Stimulated activated naive CD8-positive, alpha-beta T cell treated with anti-CD3 and anti-CD28 coated beads, Interleukin-15, Interleukin-2, amounts not matched to agents 100 U/mL and 50 U/mL, for 24 hours (primary cell): ENCODE measurements at regions not wholly inside any gene's neighbourhood (a gene's known extent, or its start where the extent isn't known, plus 50 kb on each side); places are given as distances from the start of the nearest gene placed in this dataset.

ENCODE experiments used
- ATAC-seq: fragments of 150-1000 bp; cut with Tn5 transposase; one replicate; pipeline ENCODE4 v1.10.0; 2021
- DNase-seq: peaks from one replicate; pipeline ENCODE4 v3.0.0; 2021

GRCh38 chr7:47663851-47664250, 81.9 kb upstream of the TNS3 start:
- DNase-seq (no peak), ATAC-seq (no peak)

DNA sequence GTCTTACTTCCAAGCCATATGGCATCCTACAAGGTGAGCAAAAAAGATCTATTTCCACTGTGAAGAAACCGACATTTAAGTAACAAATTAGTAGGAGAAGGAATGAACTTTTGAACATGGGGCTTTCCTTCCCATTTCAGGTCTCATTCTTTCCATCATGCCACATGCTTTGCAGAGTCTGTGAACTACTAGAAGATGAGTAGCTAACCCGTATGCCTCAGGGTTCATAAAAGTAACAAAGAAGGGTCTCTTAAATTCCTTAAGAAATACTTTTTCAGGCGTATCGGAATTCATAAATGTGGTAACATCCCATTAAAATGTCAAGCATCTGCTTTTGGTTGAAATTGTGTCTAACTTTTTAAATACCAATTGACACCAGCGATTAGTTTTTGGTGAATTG, 81.3 kb upstream of the TNS3 start:
- no peak for DNase-seq
- no peak for ATAC-seq

- DNase-seq, result no peak
- ATAC-seq, result no peak
Observed at GRCh38 chr7:47661051-47661714, 79.3 kb upstream of the TNS3 start.

DNA sequence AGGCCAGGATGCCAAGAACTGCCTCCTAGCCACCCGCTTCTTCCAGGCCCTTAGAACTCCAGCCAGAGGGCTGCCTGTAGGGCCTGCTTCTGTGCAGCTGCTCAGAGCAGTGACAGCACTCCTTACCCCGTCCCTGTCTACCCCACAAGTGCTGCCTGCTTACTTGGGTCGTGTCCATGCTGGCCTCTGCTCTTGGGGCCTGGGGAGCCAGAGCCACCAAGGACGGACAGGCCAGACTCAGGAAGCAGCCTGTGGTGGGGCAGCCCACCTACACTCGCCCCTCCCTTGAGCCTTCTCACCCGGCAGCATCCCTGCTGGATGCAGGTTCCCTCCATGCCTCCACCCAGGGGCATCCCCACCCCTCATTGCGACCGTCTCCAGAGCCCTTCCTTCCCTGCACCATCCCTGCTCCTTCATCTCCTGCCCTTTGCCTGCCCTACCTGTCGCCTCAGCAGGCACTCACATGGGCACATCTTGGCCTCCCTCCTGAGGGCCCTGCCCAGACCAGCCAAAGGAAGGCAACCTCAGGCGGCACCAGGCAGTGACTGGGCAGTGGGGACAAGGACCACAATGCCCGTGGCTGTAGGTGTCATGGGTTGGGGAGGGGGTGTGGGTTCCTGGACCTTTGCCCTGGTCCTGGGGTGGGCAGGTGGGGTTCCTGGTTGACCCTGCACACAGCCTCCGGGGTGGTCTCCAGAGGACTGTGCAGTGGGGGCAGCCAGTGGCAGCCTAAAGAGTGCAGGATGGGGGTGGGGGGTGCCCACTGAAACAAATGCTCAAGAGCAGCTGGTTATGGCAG, 78.0 kb upstream of the TNS3 start:
- ATAC-seq, result no peak
- DNase-seq, result no peak

DNA sequence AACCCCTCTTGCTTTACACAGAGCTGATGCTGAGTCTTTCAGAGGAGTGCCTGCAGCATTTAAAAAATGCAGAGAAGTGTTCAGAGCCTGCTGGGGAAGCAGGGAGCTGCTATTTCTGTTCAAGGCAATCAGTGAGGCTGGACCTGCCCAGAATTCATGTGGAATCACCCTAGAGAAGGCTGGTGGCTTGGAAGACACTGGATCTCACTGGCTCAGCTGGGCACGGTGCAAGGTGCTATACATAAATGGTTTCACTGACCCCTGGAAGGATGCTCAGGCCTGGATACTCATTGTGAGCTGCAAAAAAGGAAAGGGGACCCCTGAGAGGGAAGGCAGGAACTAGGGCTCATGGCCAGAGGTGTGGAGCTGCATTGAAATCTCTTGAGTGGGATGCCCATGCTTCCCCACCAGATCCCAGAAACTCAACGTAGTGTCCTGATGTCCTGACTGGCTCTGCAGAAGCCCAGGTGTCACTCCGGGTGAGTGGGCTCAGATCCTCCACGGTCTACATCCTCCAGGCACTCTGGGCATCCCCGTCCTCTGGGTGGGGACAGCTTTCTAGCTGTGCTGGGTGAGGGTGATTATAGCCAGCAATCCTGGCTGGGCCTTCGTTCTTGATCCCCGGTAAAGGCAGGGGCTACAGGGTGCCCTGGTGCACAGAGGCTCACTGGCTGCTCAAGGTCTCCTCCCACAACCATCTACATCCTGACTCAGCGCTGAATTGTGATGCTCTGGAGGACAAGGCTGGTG, 77.2 kb upstream of the TNS3 start:
- no peak for DNase-seq
- ATAC-seq, result no peak

DNA sequence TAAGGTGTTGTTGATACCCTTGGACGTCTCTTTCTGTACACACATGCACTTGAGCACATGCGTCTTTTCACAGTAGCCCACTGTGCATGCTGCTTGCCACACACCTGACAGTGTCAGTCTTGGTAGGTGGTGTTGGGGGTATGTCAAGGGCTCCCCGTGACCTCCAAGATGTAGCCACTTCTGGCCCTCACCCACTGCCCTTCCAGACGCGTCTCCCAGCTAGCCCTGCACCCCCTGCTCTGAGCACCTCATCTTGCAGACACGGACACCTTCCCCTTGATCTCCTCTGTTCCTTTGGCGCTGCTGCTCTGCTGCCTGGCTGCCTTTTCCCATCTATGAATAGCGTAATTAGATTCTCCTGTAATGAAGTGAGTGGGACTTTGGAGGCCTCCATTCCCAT, 75.2 kb upstream of the TNS3 start:
- DNase-seq, result no peak

GRCh38 chr7:47654672-47655298, 72.9 kb upstream of the TNS3 start:
- DNase-seq (no peak), ATAC-seq (no peak)

More for the DNA sequence above, 75.2 kb upstream of the TNS3 start:
- ATAC-seq, result no peak

DNA sequence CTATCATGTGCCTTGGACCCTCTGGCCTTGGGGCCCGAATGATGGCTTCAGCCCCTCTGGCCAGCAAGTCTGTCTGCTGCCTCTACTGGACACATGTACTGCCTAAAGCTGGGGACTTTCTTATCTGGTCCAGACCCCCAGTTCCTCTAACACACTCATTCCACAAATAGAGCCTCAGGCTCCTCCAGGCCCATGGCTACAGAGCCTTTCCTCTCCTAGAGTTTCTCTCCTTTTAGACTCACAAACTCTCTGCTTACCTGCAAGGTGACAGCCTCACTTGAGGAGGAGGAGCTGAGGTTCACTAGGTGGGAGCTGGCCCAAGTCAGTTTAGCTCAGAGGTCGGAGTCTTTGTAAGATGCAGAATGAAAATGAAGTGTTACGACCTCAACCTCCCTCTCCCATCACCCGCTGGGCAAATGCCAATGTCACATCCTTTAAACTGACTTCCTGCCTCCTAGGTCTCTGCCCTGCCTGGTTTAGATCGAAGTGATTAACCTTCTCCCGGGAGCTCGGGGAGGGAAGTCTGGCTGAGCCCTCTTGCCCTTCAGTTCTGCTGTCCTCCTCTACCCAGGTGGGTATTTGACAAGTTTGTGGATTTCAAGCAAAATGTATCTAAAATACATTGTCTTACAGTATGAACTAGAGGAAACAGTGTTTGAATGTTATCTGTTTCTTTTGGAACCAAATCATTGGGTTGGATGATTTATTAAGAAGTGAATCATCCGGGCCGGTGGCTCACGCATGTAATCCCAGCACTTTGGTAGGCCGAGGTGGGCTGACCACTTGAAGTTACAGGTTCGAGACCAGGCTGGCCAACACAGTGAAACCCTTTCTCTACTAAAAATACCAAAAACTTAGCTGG, 71.9 kb upstream of the TNS3 start:
- ATAC-seq, result no peak
- DNase-seq, result no peak

DNA sequence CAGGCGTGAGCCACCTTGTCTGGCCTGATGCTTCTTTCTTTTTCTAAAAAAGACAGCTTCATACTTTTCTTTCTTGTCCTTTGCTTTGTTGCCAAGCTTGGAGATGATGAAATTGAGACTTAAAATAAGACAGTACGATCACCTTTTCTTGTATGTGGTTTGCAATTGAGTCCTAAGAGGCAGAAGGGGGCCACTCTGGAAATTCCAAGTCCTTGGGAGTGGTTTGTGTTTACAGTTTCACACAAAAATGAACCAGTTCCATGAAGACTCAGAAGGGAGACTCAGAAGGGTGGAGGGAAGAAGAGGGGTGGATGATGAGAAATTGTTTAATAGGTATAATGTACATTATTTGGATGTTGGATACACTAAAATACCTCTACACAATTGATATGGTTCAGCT, 70.7 kb upstream of the TNS3 start:
- ATAC-seq, result no peak

GRCh38 chr7:47651355-47652317, 69.7 kb upstream of the TNS3 start:
- no peak for ATAC-seq
- DNase-seq, result no peak

More for the DNA sequence above, 70.7 kb upstream of the TNS3 start:
- DNase-seq, result no peak

DNA sequence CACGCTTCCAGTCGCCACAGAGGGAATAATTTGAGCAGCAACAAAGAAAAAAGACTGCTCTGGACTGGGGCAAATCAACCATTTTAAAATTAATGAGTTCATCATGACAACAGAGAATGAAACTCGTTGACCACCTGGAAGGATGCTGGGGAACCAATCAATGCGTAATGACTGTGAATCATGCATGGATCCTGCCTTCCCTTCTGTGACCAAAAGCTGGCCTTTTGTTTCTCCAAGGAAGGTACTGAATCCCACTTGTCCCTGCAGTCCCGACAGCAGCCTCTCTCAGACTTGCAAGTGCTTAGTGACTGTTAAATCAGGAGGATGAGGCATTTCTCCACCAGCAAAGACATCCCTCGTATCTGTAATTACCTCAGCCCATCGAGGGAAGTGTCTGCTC, 68.0 kb upstream of the TNS3 start:
- ATAC-seq (no peak), DNase-seq (no peak)

DNA sequence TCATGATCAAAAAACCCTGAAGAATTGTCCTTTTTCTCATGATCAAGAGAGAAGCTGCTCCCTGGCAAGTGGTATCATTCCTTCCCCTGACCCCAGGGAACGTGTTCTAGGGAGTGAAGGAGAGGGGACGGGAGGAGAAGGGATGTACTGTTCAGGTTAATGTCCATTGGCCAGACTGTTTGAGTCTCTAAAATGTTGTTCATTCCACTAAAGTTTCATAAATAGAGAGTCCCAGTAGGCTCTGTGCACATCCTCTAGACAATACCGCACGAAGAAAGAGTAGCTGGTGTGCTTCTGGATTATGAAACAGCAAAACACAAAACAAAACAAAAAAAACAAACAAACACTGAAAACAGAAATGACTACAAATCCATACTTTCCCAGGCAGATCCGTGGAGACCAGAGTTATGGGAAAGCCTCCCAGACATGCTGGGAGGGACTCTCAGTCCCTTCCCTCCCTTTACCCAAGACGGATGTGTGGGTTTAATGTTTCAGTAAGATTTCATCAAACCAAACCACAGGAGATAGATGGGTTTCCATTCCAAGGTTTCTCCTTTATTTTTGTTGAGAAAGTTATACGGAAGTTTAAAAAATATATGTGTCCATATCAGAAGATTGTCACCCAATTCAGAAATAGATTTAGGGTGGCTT, 66.5 kb upstream of the TNS3 start:
- DNase-seq (no peak), ATAC-seq (no peak)

DNA sequence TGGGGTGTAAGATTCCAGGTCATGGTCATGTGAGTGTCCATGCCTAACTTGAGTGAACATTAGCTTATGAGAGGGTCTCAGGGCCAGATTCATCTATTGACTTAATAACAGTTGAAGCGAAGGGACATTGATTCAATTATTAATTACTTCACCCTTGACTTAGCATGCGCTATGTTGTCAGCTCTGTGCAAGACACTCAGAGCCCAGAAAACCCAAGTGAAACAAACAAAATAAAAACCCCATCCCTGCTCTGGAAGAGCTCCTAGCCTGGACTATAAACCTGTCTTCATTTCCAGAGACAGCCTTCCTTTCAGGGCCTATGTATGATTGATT, 66.0 kb upstream of the TNS3 start:
- no peak for ATAC-seq
- no peak for DNase-seq

GRCh38 chr7:47647181-47647917, 65.4 kb upstream of the TNS3 start:
- peak; percentile 55 for ATAC-seq
- DNase-seq, result peak; percentile 21

DNA sequence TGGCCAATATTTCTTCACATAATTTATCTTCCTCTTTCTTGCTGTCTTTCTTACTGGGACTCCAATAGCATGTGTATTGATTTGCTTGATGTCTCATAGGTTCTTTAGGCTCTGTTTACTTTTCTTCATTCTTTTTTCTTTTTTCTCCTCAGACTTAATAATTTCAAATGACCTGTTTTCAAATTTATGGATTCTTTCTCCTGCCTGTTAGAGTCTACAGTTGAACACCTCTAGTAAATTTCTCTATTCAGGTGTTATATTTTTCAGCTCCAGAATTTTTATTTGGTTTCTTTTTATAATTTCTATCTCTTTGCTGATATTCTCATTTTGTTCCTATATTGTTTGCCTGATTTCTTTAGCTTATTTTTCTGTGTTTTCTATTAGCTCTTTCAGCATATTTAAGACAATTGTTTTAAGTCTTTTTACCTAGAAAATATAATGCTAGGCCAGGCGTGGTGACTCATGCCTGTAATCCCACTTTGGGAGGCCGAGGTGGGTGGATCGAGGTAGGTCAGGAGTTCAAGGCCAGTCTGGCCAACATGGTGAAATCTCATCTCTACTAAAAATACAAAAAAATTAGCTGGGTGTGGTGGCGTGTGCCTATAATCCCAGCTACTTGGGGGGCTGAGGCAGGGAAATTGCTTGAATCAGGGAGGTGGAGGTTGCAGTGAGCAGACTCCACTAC, 61.9 kb upstream of the TNS3 start:
- ATAC-seq (no peak), DNase-seq (no peak)

DNA sequence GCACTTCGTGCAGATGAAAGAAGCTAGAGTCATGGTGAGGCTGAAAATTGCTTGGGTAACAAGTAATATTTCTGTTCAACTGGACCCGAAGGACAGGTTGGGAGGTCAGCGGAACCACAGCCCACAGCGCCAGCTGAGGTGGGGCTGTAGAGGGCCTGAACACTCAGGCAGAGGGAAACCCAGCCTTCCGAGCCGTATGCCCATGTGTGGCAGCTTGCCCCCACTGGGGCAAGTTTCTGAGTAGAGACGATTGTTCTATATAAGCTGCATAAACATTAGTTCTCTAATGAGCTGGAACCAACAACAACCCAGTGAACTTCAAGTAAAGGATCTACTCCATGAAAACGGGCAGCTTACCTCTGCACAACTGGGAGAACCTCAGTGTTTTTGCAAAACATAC, 58.4 kb upstream of the TNS3 start:
- DNase-seq (no peak), ATAC-seq (no peak)

GRCh38 chr7:47639495-47640110, 57.7 kb upstream of the TNS3 start:
- no peak for ATAC-seq
- DNase-seq, result no peak

- DNase-seq (no peak), ATAC-seq (no peak)
Observed at GRCh38 chr7:47638679-47639315, 56.9 kb upstream of the TNS3 start.
